ENCODE measurements at regions not wholly inside any gene's neighbourhood (a gene's known extent, or its start where the extent isn't known, plus 50 kb on each side); places are given as distances from the start of the nearest gene placed in this dataset.
"Not testable (repeated sequence)": the region's sequence is repeated elsewhere in the genome, so short reads cannot be mapped to it uniquely, and the experiment has no call there.

DNA sequence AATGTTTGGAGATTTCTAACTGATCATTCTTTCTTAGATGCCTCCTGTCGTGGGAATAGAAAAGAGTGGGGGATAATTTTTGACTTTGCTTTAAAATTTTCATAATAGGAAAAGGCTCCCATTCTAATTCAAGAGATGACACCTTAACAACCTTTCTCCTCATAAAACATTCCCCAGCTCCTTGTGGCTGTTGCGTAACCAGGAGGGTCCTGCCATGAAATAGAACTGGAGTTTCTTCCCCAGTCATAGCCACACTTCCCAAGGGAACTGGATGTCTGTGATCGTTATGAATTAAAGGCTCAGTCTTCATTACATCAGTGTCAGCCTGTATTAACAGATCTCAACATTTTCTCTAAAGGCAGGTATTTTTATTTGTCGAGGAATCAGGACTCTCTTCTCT, 119.9 kb upstream of the DAP start:
- Mint-ChIP-seq H3K36me3 (ENCODE audit: low read depth) (no peaks in the 10 kb centered on the region), H3K4me1 (peaks cover 72% of the 10 kb centered on the region), H3K27me3 (ENCODE audit: low read depth, poor library complexity) (peaks cover 15% of the 10 kb centered on the region), H3K9me3 (no peaks in the 10 kb centered on the region), H3K27ac (peak overlapping the region; percentile 86), H3K4me3 (no peak overlapping the region)
- DNase-seq, result no peak
- TF ChIP-seq, protein P1, sequence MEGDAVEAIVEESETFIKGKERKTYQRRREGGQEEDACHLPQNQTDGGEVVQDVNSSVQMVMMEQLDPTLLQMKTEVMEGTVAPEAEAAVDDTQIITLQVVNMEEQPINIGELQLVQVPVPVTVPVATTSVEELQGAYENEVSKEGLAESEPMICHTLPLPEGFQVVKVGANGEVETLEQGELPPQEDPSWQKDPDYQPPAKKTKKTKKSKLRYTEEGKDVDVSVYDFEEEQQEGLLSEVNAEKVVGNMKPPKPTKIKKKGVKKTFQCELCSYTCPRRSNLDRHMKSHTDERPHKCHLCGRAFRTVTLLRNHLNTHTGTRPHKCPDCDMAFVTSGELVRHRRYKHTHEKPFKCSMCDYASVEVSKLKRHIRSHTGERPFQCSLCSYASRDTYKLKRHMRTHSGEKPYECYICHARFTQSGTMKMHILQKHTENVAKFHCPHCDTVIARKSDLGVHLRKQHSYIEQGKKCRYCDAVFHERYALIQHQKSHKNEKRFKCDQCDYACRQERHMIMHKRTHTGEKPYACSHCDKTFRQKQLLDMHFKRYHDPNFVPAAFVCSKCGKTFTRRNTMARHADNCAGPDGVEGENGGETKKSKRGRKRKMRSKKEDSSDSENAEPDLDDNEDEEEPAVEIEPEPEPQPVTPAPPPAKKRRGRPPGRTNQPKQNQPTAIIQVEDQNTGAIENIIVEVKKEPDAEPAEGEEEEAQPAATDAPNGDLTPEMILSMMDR (IDR thresholded peaks at IDR 0.05), result no peak

DNA sequence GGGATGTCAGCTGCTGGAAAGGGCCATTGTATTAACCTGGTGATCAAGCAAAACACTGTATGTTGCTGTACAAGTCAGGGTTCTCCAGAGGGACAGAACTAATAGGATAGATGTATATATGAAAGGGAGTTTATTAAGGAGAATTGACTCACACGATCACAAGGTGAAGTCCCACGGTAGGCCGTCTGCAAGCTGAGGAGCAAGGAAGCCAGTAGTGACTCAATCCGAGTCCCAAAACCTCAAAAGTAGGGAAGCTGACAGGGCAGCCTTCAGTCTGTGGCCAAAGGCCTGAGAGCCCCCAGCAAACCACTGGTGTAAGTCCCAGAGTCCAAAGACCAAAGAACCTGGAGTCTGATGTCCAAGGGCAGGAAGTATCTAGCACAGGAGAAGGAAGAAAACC, 116.0 kb upstream of the DAP start:
- not testable (repeated sequence) for H3K36me3 Mint-ChIP-seq (ENCODE audit: low read depth); H3K27me3 Mint-ChIP-seq (ENCODE audit: low read depth, poor library complexity); H3K9me3 Mint-ChIP-seq; H3K4me3 Mint-ChIP-seq; DNase-seq; H3K27ac Mint-ChIP-seq
- H3K4me1 Mint-ChIP-seq, result peaks cover 92% of the 10 kb centered on the region

DNA sequence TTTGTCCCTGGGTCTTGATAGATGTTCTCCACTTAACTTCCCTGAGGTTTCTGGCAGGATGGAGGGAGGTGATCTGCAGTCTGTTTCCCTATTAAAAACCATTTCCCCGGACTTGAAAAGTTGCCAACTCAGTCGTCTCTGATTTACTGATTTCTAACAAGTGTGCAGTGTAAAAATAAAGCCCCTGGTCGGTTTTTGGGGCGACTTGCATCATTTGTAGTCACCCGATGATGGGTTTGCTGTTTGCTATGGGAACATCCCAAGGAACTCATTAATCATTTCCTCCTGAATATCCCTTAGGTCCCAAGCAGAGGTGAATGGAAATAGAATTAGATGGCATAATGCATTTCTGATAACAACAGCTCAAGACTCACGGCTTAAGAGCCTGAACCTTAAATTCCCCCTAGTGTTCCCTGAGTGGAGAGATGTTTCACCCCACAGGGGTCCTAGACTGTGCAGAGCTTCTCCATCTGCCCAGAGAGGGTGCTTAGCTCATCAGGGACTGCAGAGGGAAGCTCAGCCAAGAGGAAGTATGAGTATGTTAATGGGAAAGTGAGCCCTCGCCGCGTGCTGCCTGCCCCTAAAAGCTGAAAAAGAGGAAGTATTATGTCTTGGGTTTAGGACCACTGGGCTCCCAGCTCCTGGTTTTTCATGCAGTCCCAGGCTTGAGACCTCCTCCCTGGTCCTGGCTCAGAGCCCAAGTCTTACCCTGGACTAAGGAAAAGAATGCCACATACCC, 115.1 kb upstream of the DAP start:
- H3K36me3 Mint-ChIP-seq (ENCODE audit: low read depth), result no peaks in the 10 kb centered on the region
- peaks cover 91% of the 10 kb centered on the region for H3K4me1 Mint-ChIP-seq
- H3K27me3 Mint-ChIP-seq (ENCODE audit: low read depth, poor library complexity), result peaks cover 8% of the 10 kb centered on the region
- no peak overlapping the region for H3K4me3 Mint-ChIP-seq
- H3K9me3 Mint-ChIP-seq, result peaks cover 6% of the 10 kb centered on the region
- no peak for DNase-seq
- H3K27ac Mint-ChIP-seq, result no peak overlapping the region
- TF ChIP-seq, protein P1 (IDR thresholded peaks at IDR 0.05), result no peak

DNA sequence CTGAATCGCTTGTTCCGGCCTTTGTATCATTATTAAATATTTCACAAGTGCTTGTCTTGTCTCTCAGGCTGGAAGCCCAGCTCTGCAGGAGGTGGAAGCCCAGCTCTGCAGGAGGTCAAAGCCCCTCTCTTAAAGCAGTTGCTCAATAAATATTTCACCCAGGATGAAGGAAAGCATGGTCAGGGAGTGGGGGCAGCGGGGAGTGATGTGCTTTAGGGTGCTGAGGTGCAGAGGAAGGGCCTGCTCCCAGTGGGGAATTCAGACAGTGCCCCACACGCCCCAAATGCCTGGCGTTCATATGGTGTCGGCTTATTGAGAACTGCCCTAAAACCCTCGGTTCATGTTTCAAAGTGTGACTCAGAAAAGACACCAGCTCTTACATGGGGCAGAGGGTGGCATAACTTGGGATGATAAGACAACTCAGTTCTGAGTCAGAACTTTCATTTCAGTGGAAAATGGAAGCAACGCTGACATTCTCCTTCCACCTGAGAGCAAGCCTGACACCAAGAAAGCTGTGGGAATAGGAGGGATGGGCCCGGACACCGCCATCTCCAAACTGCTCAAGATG, 114.3 kb upstream of the DAP start:
- peak overlapping the region; percentile 59 for H3K27ac Mint-ChIP-seq
- H3K4me1 Mint-ChIP-seq, result peaks cover 91% of the 10 kb centered on the region
- H3K9me3 Mint-ChIP-seq, result peaks cover 6% of the 10 kb centered on the region
- DNase-seq, result no peak
- no peaks in the 10 kb centered on the region for H3K36me3 Mint-ChIP-seq (ENCODE audit: low read depth)
- TF ChIP-seq, protein P1 (IDR thresholded peaks at IDR 0.05), result no peak
- H3K27me3 Mint-ChIP-seq (ENCODE audit: low read depth, poor library complexity), result peaks cover 8% of the 10 kb centered on the region
- peak overlapping the region; percentile 11 for H3K4me3 Mint-ChIP-seq

DNA sequence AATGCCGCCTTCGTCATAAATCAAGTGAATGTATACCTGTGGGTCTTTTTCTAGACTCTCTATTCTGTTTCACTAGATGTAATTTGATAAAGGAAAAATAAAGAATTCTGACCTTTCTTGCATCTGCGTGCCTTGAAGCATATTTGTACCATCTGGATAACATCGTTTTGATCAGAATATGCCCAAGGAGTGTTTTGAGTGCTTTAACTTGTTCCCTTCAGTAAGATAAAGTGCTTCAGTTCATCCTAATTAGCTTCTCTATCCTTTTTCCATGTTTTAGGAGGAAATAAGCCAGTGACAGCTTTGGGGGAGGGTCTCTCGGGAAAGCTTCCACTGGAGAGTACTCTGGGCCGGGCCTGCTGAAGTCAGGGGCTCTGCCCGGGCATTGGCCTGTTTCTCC, 113.5 kb upstream of the DAP start:
- H3K27ac Mint-ChIP-seq, result no peak overlapping the region
- peaks cover 13% of the 10 kb centered on the region for H3K27me3 Mint-ChIP-seq (ENCODE audit: low read depth, poor library complexity)
- no peaks in the 10 kb centered on the region for H3K36me3 Mint-ChIP-seq (ENCODE audit: low read depth)
- no peak overlapping the region for H3K4me3 Mint-ChIP-seq
- DNase-seq, result no peak
- TF ChIP-seq, protein P1 (IDR thresholded peaks at IDR 0.05), result no peak
- peaks cover 6% of the 10 kb centered on the region for H3K9me3 Mint-ChIP-seq
- H3K4me1 Mint-ChIP-seq, result peaks cover 88% of the 10 kb centered on the region

DNA sequence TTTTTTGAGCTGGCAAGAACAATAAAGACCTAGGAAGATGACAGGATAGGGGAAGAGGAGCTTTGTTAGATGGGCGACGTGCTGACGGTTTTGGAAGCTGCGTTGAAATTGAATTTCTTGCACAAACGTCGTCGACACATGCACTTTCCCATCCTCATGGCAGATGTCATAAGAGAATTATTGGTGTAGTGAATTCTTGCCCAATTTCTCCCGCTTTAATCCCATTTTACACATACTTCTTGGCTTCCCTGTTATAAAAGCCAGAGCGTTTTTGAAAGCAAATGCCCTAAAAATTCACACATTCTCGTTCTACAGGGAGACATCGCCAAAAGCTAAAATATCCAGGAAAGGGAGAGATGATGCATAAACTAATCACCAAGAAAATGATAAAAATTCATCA, 109.8 kb upstream of the DAP start:
- no peak overlapping the region for H3K4me3 Mint-ChIP-seq
- peaks cover 6% of the 10 kb centered on the region for H3K9me3 Mint-ChIP-seq

More for the DNA sequence above, 109.8 kb upstream of the DAP start:
- H3K4me1 Mint-ChIP-seq, result peaks cover 64% of the 10 kb centered on the region
- TF ChIP-seq, protein P1 (IDR thresholded peaks at IDR 0.05), result no peak
- H3K27ac Mint-ChIP-seq, result no peak overlapping the region
- no peaks in the 10 kb centered on the region for H3K36me3 Mint-ChIP-seq (ENCODE audit: low read depth)
- DNase-seq, result no peak
- H3K27me3 Mint-ChIP-seq (ENCODE audit: low read depth, poor library complexity), result peaks cover 17% of the 10 kb centered on the region
